Tibial artery (tissue), 4 donors: ENCODE measurements at regions not wholly inside any gene's neighbourhood (a gene's known extent, or its start where the extent isn't known, plus 50 kb on each side); places are given as distances from the start of the nearest gene placed in this dataset.

Source experiments
- DNase-seq, 2 donors: peaks; one replicate each; pipeline ENCODE4 v3.0.0-alpha.2; 2019
- H3K27ac ChIP-seq, 2 donors: fragments of 200-600 bp; sonication (generic) in 1 of 2; 1 replicate in 1 of 2; 2 replicates in 1 of 2; pipeline ENCODE4 v1.5.1; 2018 to 2019; ENCODE audit warnings: mild to moderate bottlenecking in 1 of 2
- H3K27me3 ChIP-seq, 2 donors: fragments of 200-600 bp; sonication (generic) in 1 of 2; one replicate each; pipeline versions ENCODE4 v1.5.1 to v1.6.0; 2016 to 2019
- H3K36me3 ChIP-seq, 3 donors: fragments of 200-600 bp; sonication (generic) in 2 of 3; one replicate each; pipeline ENCODE4 v1.5.1; 2016 to 2019; ENCODE audit warnings: mild to moderate bottlenecking in 2 of 3
- H3K4me1 ChIP-seq, 4 donors: fragments of 200-600 bp; sonication (generic) in 2 of 4; 1 replicate in 3 of 4; 2 replicates in 1 of 4; pipeline ENCODE4 v1.5.1; 2016 to 2019
- H3K4me3 ChIP-seq, 2 donors: fragments of 200-600 bp; sonication (generic) in 1 of 2; 1 replicate in 1 of 2; 2 replicates in 1 of 2; pipeline ENCODE4 v1.5.1; 2018 to 2019; ENCODE audit warnings: mild to moderate bottlenecking in 2 of 2
- H3K9me3 ChIP-seq, 3 donors: fragments of 200-600 bp; sonication (generic) in 1 of 3; one replicate each; pipeline ENCODE4 v1.5.1; 2016 to 2019
- intact Hi-C: fragments of 100-400 bp; cut with DNase I; formaldehyde crosslinking; loops from one replicate; pipeline ENCODE4 v1.15.0; 2023; ENCODE audit warnings: low total_unique reads
- TF ChIP-seq, protein P1 (sequence below), 2 experiments: fragments of 200-600 bp in 1 of 2; fragments of 450-650 bp in 1 of 2; IDR thresholded peaks; one replicate each; pipeline ENCODE4 v1.5.1; 2017 to 2019; ENCODE audit warnings: antibody characterized with exemption in 2 of 2, mild to moderate bottlenecking in 1 of 2, moderate library complexity in 1 of 2

DNA sequence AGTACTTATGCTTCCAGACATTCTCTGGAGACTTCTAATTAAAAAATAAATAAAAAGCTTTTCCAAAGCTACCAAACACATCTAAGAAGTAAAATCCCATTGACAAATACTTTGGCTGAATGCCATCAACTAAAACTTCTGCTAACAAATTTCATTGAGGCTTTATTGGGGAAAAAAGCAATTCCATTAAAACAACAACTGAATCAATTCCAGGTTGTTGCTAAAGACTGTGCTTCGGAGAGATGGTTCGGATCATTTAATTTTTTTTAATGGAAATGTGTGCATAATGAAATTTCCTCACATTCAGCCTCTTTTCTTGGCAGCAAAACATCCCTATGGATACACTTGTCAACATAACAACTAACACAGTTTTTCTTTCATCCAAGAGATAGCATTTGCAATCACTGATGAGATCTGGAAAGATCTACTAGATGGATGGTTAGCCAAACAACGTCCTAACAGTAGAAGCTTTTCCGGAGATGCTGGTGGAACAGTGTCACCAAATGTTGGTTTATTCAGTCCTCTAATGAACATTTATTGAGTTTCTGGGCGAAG lies 446.1 kb upstream of the FAM98A start:
- Histone ChIP-seq H3K27me3 (no peaks in the 10 kb centered on the region), H3K36me3 (no peaks in the 10 kb centered on the region), H3K4me3 (no peak overlapping the region), H3K27ac (no peak overlapping the region), H3K4me1 (no peaks in the 10 kb centered on the region), H3K9me3 (no peaks in the 10 kb centered on the region)
- intact Hi-C loops, result no loop called here
- no peak for DNase-seq
- TF ChIP-seq, protein P1, sequence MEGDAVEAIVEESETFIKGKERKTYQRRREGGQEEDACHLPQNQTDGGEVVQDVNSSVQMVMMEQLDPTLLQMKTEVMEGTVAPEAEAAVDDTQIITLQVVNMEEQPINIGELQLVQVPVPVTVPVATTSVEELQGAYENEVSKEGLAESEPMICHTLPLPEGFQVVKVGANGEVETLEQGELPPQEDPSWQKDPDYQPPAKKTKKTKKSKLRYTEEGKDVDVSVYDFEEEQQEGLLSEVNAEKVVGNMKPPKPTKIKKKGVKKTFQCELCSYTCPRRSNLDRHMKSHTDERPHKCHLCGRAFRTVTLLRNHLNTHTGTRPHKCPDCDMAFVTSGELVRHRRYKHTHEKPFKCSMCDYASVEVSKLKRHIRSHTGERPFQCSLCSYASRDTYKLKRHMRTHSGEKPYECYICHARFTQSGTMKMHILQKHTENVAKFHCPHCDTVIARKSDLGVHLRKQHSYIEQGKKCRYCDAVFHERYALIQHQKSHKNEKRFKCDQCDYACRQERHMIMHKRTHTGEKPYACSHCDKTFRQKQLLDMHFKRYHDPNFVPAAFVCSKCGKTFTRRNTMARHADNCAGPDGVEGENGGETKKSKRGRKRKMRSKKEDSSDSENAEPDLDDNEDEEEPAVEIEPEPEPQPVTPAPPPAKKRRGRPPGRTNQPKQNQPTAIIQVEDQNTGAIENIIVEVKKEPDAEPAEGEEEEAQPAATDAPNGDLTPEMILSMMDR (IDR thresholded peaks at IDR 0.05), result no peak

DNA sequence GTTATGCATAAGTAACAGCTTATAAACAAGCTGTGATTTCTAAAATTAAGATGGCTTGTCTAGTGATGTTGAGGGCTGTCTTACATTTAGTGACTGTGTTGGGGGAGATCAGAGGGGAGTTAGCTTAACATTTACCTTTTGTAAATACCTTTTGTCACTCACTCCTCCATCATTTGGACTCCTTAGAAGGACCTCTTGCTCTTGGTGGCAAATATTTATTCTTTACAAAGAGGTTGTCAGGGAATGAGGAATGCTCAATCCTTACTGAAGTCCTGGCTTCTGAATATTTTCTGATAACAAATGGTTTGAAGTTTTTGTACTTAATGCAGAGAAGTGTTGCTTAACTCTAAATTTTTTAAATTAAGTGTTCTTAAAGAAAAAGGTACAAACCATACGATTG lies 438.8 kb upstream of the FAM98A start:
- no peak for DNase-seq
- intact Hi-C loops, result no loop called here
- Histone ChIP-seq H3K9me3 (no peaks in the 10 kb centered on the region), H3K27me3 (no peaks in the 10 kb centered on the region), H3K4me1 (peaks cover 0 to 8% (median 0%) of the 10 kb centered on the region in 4 donors), H3K27ac (no peak overlapping the region), H3K36me3 (no peaks in the 10 kb centered on the region), H3K4me3 (no peak overlapping the region)
- TF ChIP-seq, protein P1 (IDR thresholded peaks at IDR 0.05), result no peak

DNA sequence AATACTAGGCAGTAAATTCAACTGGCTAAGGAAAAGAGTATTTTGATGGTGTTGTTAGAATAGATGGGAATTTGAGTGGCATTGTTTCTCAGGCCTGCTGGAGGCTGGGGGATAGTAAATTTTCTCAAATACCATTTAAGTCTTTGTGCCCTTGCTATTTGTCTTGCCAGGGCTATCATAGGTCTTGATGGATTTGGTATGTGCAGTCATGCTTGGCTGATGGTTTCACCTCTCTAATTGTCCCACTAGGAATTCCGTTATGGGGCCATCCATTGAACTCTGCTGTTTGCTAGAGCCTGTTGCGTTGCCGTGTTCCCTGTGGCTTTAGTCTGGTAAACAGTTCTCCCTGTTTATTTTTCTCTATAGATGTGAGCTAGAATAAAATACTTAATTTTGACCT lies 438.1 kb upstream of the FAM98A start:
- intact Hi-C loops, result no loop called here
- Histone ChIP-seq H3K4me1 (peaks cover 0 to 15% (median 0%) of the 10 kb centered on the region in 4 donors), H3K27ac (no peak overlapping the region), H3K27me3 (no peaks in the 10 kb centered on the region), H3K4me3 (no peak overlapping the region), H3K9me3 (no peaks in the 10 kb centered on the region), H3K36me3 (no peaks in the 10 kb centered on the region)
- TF ChIP-seq, protein P1 (IDR thresholded peaks at IDR 0.05), result no peak
- DNase-seq, result no peak

GRCh38 chr2:34031097-34031496 lies 432.0 kb upstream of the FAM98A start:
- H3K9me3 ChIP-seq, result no peaks in the 10 kb centered on the region
- no peaks in the 10 kb centered on the region for H3K27me3 ChIP-seq
- H3K4me1 ChIP-seq, result peaks cover 0 to 37% (median 13%) of the 10 kb centered on the region in 4 donors
- TF ChIP-seq, protein P1 (IDR thresholded peaks at IDR 0.05), result no peak
- intact Hi-C loops, result no loop called here
- DNase-seq, result no peak
- peak overlapping the region; percentile 12 to 37 for H3K27ac ChIP-seq
- H3K36me3 ChIP-seq, result no peaks in the 10 kb centered on the region
- H3K4me3 ChIP-seq, result no peak overlapping the region

GRCh38 chr2:34030273-34030672 lies 431.2 kb upstream of the FAM98A start:
- TF ChIP-seq, protein P1 (IDR thresholded peaks at IDR 0.05), result no peak
- no peaks in the 10 kb centered on the region for H3K9me3 ChIP-seq
- H3K4me1 ChIP-seq, result peaks cover 0 to 37% (median 13%) of the 10 kb centered on the region in 4 donors
- H3K27ac ChIP-seq, result peak overlapping the region; percentile 12 to 37
- H3K36me3 ChIP-seq, result no peaks in the 10 kb centered on the region
- no peak overlapping the region for H3K4me3 ChIP-seq
- DNase-seq, result no peak
- intact Hi-C loops, result no loop called here
- H3K27me3 ChIP-seq, result no peaks in the 10 kb centered on the region

- Histone ChIP-seq H3K4me3 (no peak overlapping the region), H3K27ac (no peak overlapping the region), H3K36me3 (no peaks in the 10 kb centered on the region), H3K27me3 (no peaks in the 10 kb centered on the region), H3K4me1 (peaks cover 0 to 37% (median 13%) of the 10 kb centered on the region in 4 donors), H3K9me3 (no peaks in the 10 kb centered on the region)
- intact Hi-C loops, result no loop called here
- no peak for DNase-seq
- TF ChIP-seq, protein P1 (IDR thresholded peaks at IDR 0.05), result no peak
These were observed 430.0 kb upstream of the FAM98A start for GRCh38 chr2:34029073-34029472.
